ENCODE measurements at regions not wholly inside any gene's neighbourhood (a gene's known extent, or its start where the extent isn't known, plus 50 kb on each side); places are given as distances from the start of the nearest gene placed in this dataset.
A peak's percentile ranks its signal among the peaks of the same experiment; 100 is the strongest.

DNA sequence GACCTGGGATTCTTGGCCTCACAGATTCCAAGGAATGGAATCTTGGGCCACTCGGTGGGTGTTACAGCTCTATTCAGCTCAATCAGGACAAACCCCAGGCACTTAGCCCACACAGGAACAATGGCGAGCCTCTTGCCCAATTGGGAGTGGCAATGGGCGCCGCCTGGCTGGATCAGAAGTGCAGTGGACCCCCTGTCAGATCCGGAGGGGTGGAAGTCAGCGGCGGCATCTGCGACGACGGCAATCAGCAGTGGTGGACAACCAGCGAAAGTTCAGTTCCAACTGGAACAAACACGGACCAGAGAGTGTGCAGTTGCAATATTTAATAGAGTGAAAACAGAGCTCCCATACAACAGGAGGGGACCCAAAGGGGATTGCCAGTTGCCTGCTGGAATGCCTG, 378.3 kb downstream of the CDH9 start:
- no TSS peak for BruUV-seq (replicated peaks)
- POLR2A ChIA-PET, result no interaction called here
- Histone ChIP-seq H3K4me1 (ENCODE audit: control insufficient read depth, insufficient read depth, low read length) (no peaks in the 10 kb centered on the region), H3K27ac (ENCODE audit: low read length) (no peak overlapping the region), H3K27me3 (ENCODE audit: control insufficient read depth, insufficient read depth, low read length) (no peaks in the 10 kb centered on the region), H3K36me3 (ENCODE audit: control insufficient read depth, insufficient read depth, low read length) (no peaks in the 10 kb centered on the region), H3K4me3 (ENCODE audit: low read depth in 2 of 2, low read length in 2 of 2) (no peak overlapping the region), H3K9me3 (ENCODE audit: control insufficient read depth, insufficient read depth, low read depth, low read length) (no peaks in the 10 kb centered on the region)
- CTCF ChIA-PET, result no interaction called here
- intact Hi-C loops (cut with micrococcal nuclease; ENCODE audit: unreplicated experiment), result no loop called here
- DNase-seq (ENCODE audit: low read depth, low spot score) (no peak), ATAC-seq (no peak)
- in situ Hi-C loops (cut with HindIII; ENCODE audit: low pct_unique_long_range_greater_than_20kb, low sequenced_read_pairs), result no loop called here
- TF ChIP-seq, protein P1, sequence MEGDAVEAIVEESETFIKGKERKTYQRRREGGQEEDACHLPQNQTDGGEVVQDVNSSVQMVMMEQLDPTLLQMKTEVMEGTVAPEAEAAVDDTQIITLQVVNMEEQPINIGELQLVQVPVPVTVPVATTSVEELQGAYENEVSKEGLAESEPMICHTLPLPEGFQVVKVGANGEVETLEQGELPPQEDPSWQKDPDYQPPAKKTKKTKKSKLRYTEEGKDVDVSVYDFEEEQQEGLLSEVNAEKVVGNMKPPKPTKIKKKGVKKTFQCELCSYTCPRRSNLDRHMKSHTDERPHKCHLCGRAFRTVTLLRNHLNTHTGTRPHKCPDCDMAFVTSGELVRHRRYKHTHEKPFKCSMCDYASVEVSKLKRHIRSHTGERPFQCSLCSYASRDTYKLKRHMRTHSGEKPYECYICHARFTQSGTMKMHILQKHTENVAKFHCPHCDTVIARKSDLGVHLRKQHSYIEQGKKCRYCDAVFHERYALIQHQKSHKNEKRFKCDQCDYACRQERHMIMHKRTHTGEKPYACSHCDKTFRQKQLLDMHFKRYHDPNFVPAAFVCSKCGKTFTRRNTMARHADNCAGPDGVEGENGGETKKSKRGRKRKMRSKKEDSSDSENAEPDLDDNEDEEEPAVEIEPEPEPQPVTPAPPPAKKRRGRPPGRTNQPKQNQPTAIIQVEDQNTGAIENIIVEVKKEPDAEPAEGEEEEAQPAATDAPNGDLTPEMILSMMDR (IDR thresholded peaks at IDR 0.05), result no peak
- TF ChIP-seq POLR2AphosphoS5 (IDR thresholded peaks at IDR 0.05; ENCODE audit: low read depth, low read length) (no peak), SIN3A (IDR thresholded peaks at IDR 0.05; ENCODE audit: borderline replicate concordance, insufficient read depth, low read depth, low read length) (no peak), TCF7L2 (IDR thresholded peaks at IDR 0.05; ENCODE audit: low read depth, low read length) (no peak)
- TF ChIP-seq, protein P2, sequence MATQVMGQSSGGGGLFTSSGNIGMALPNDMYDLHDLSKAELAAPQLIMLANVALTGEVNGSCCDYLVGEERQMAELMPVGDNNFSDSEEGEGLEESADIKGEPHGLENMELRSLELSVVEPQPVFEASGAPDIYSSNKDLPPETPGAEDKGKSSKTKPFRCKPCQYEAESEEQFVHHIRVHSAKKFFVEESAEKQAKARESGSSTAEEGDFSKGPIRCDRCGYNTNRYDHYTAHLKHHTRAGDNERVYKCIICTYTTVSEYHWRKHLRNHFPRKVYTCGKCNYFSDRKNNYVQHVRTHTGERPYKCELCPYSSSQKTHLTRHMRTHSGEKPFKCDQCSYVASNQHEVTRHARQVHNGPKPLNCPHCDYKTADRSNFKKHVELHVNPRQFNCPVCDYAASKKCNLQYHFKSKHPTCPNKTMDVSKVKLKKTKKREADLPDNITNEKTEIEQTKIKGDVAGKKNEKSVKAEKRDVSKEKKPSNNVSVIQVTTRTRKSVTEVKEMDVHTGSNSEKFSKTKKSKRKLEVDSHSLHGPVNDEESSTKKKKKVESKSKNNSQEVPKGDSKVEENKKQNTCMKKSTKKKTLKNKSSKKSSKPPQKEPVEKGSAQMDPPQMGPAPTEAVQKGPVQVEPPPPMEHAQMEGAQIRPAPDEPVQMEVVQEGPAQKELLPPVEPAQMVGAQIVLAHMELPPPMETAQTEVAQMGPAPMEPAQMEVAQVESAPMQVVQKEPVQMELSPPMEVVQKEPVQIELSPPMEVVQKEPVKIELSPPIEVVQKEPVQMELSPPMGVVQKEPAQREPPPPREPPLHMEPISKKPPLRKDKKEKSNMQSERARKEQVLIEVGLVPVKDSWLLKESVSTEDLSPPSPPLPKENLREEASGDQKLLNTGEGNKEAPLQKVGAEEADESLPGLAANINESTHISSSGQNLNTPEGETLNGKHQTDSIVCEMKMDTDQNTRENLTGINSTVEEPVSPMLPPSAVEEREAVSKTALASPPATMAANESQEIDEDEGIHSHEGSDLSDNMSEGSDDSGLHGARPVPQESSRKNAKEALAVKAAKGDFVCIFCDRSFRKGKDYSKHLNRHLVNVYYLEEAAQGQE (IDR thresholded peaks at IDR 0.05; ENCODE audit: insufficient read depth in 1 of 2, low read depth in 2 of 2, low read length in 1 of 2), result no peak

DNA sequence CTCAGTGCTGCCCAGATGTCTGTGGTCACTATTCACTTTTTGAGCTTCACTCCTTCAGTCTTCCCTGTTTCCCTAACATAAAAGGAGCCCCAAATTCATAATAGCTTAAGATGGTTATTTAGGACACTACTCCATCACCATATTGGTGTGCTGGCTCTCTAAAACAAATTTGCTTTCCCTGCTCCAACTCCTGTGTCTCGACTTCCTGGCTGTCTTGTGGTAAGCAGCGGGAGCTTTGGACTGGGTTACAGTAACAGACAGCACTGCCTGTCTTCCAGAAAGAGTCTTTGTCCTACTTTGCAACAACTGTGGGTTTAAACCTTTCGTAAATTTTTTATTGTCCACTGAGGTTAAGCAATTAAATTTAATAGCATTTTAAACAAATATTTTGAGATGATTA, 389.4 kb downstream of the CDH9 start:
- Histone ChIP-seq H3K27me3 (ENCODE audit: control insufficient read depth, insufficient read depth, low read length) (no peaks in the 10 kb centered on the region), H3K4me3 (ENCODE audit: low read depth in 2 of 2, low read length in 2 of 2) (no peak overlapping the region), H3K9me3 (ENCODE audit: control insufficient read depth, insufficient read depth, low read depth, low read length) (0 out of 2 replicates have a peak, but pooled peaks cover 2% of the 10 kb centered on the region), H3K27ac (ENCODE audit: low read length) (peak overlapping the region; percentile 57; the same call in 1 of the 2 replicates), H3K36me3 (ENCODE audit: control insufficient read depth, insufficient read depth, low read length) (no peaks in the 10 kb centered on the region), H3K4me1 (ENCODE audit: control insufficient read depth, insufficient read depth, low read length) (peaks cover 13% of the 10 kb centered on the region; the same call in 1 of the 2 replicates)
- CTCF ChIA-PET, result no interaction called here
- TF ChIP-seq TCF7L2 (IDR thresholded peaks at IDR 0.05; ENCODE audit: low read depth, low read length), result peak; percentile 80
- TF ChIP-seq POLR2AphosphoS5 (IDR thresholded peaks at IDR 0.05; ENCODE audit: low read depth, low read length), result no peak
- BruUV-seq (replicated peaks), result no TSS peak
- DNase-seq (ENCODE audit: low read depth, low spot score) (no peak), ATAC-seq (peak; percentile 84)
- POLR2A ChIA-PET, result no interaction called here
- intact Hi-C loops (cut with micrococcal nuclease; ENCODE audit: unreplicated experiment), result no loop called here
- in situ Hi-C loops (cut with HindIII; ENCODE audit: low pct_unique_long_range_greater_than_20kb, low sequenced_read_pairs), result no loop called here

DNA sequence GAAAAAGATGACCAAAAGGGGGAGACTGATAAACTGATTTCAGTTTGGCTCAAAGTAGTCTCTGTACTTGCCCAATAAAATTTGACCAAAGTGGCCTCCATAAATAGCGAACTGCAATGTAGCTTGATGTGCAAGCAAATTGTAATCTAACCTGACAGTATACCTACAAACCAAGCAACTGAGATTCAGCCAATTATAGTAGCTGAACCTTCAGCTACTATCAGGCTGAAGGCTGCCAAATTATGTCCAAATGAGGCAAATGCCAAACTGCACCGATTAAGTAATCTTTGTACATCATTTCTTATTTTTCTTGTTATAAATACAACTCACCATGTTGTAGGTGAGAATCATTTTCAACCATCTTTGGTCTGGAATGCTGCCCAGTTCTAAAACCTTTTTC, 390.6 kb downstream of the CDH9 start:
- Histone ChIP-seq H3K27me3 (ENCODE audit: control insufficient read depth, insufficient read depth, low read length) (no peaks in the 10 kb centered on the region), H3K9me3 (ENCODE audit: control insufficient read depth, insufficient read depth, low read depth, low read length) (0 out of 2 replicates have a peak, but pooled peaks cover 2% of the 10 kb centered on the region), H3K4me3 (ENCODE audit: low read depth in 2 of 2, low read length in 2 of 2) (no peak overlapping the region), H3K4me1 (ENCODE audit: control insufficient read depth, insufficient read depth, low read length) (peaks cover 13% of the 10 kb centered on the region; the same call in 1 of the 2 replicates), H3K36me3 (ENCODE audit: control insufficient read depth, insufficient read depth, low read length) (no peaks in the 10 kb centered on the region), H3K27ac (ENCODE audit: low read length) (peak overlapping the region; percentile 57; the same call in 1 of the 2 replicates)
- no peak for ATAC-seq
- no peak for DNase-seq (ENCODE audit: low read depth, low spot score)
- no peak for TF ChIP-seq POLR2AphosphoS5 (IDR thresholded peaks at IDR 0.05; ENCODE audit: low read depth, low read length)
- no peak for TF ChIP-seq SIN3A (IDR thresholded peaks at IDR 0.05; ENCODE audit: borderline replicate concordance, insufficient read depth, low read depth, low read length)
- no peak for TF ChIP-seq TCF7L2 (IDR thresholded peaks at IDR 0.05; ENCODE audit: low read depth, low read length)
- TF ChIP-seq, protein P2 (IDR thresholded peaks at IDR 0.05; ENCODE audit: insufficient read depth in 1 of 2, low read depth in 2 of 2, low read length in 1 of 2), result no peak
- TF ChIP-seq, protein P1 (IDR thresholded peaks at IDR 0.05), result no peak
- intact Hi-C loops (cut with micrococcal nuclease; ENCODE audit: unreplicated experiment) (no loop called here), in situ Hi-C loops (cut with HindIII; ENCODE audit: low pct_unique_long_range_greater_than_20kb, low sequenced_read_pairs) (no loop called here)
- ChIA-PET POLR2A (no interaction called here), CTCF (no interaction called here)
- BruUV-seq (replicated peaks), result no TSS peak
